ENCODE measurements at regions not wholly inside any gene's neighbourhood (a gene's known extent, or its start where the extent isn't known, plus 50 kb on each side); places are given as distances from the start of the nearest gene placed in this dataset.

DNA sequence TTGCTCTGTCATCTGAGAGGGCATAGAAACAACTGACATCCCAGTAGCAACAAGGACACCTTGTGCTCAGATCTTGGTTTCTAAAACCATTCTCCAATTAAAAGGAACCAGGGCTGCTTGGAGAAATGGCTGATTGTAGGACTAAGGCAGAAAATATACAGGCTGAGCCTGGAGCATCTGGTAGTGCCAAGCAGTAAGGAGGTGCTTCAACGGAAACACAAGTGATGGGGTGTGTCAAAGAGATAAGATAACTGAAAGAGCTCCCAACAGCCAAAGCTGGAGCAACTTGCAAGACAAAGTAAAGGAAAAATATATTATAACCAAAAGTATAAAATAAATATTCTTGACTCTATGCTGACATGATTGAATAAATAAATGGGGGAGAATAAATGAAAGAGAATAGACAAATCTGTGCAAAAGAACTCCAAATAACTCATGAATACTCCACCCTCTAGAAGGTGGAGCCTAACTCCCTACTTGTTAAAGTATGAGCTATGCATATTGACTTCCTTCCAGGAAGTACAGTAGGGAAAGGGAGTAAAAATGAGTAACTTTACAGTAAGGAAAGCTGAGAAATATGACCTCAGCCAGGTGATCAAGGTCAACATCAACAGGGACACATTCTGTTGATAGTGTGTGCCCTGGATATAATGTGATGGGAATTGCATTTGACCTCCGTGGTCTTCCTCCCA, 162.4 kb downstream of the NOC3L start:
- no peak overlapping the region for H2BK5ac ChIP-seq (ENCODE audit: low read depth, low read length, poor library complexity)
- no peaks in the 10 kb centered on the region for H3K9me3 ChIP-seq (ENCODE audit: insufficient read depth, low read depth, low read length)
- no peak overlapping the region for H3K27ac ChIP-seq (ENCODE audit: low read depth, low read length)
- no peaks in the 10 kb centered on the region for H3K4me1 ChIP-seq (ENCODE audit: control insufficient read depth in 1 of 2, insufficient read depth in 2 of 2, low read length in 2 of 2)
- no peak overlapping the region for H3K14ac ChIP-seq (ENCODE audit: low read length)
- no peak overlapping the region for H4K91ac ChIP-seq (ENCODE audit: low read depth, low read length)
- no peak for DNase-seq
- no peaks in the 10 kb centered on the region for H3K27me3 ChIP-seq (ENCODE audit: insufficient read depth, low read length)
- WGBS (ENCODE audit: extremely low coverage, insufficient coverage, insufficient read length), result no CpG with 5 or more reads among the region's 2 CpGs
- H3K18ac ChIP-seq (ENCODE audit: low read length), result no peak overlapping the region
- H3K9ac ChIP-seq (ENCODE audit: low read length), result no peak overlapping the region
- no peak overlapping the region for H2AFZ ChIP-seq (ENCODE audit: insufficient read depth, low read length, poor library complexity)
- no peak overlapping the region for H4K8ac ChIP-seq (ENCODE audit: low read depth, low read length)
- H2AK5ac ChIP-seq (ENCODE audit: low read length), result no peak overlapping the region
- H3K4ac ChIP-seq (ENCODE audit: low read depth, low read length), result no peak overlapping the region
- H3K4me3 ChIP-seq (ENCODE audit: low read depth, low read length), result no peak overlapping the region
- H3K79me1 ChIP-seq (ENCODE audit: low read length), result no peaks in the 10 kb centered on the region
- no peak overlapping the region for H2BK12ac ChIP-seq (ENCODE audit: low read length)
- no peak overlapping the region for H2BK120ac ChIP-seq (ENCODE audit: insufficient read depth, low read length, poor library complexity)
- no peak overlapping the region for H3K23ac ChIP-seq (ENCODE audit: low read length)
- no peaks in the 10 kb centered on the region for H3K36me3 ChIP-seq (ENCODE audit: control insufficient read depth in 1 of 2, insufficient read depth in 2 of 2, low read length in 2 of 2)
- no peak overlapping the region for H4K12ac ChIP-seq (ENCODE audit: low read depth, low read length)
- H3K4me2 ChIP-seq (ENCODE audit: low read length), result no peak overlapping the region
- H3K79me2 ChIP-seq (ENCODE audit: control insufficient read depth, insufficient read depth, low read length, poor library complexity), result no peaks in the 10 kb centered on the region

GRCh38 chr10:94205396-94205831, 157.3 kb downstream of the NOC3L start:
- no peak overlapping the region for H4K8ac ChIP-seq (ENCODE audit: low read depth, low read length)
- H2AFZ ChIP-seq (ENCODE audit: insufficient read depth, low read length, poor library complexity), result no peak overlapping the region
- H3K4me2 ChIP-seq (ENCODE audit: low read length), result no peak overlapping the region
- no CpG with 5 or more reads among the region's 3 CpGs for WGBS (ENCODE audit: extremely low coverage, insufficient coverage, insufficient read length)
- H3K18ac ChIP-seq (ENCODE audit: low read length), result no peak overlapping the region
- H3K27ac ChIP-seq (ENCODE audit: low read depth, low read length), result no peak overlapping the region
- no peak overlapping the region for H3K4ac ChIP-seq (ENCODE audit: low read depth, low read length)
- no peak for DNase-seq
- no peak overlapping the region for H3K14ac ChIP-seq (ENCODE audit: low read length)
- H4K91ac ChIP-seq (ENCODE audit: low read depth, low read length), result no peak overlapping the region
- H3K36me3 ChIP-seq (ENCODE audit: control insufficient read depth in 1 of 2, insufficient read depth in 2 of 2, low read length in 2 of 2), result no peaks in the 10 kb centered on the region
- H3K27me3 ChIP-seq (ENCODE audit: insufficient read depth, low read length), result no peaks in the 10 kb centered on the region
- H3K79me1 ChIP-seq (ENCODE audit: low read length), result no peaks in the 10 kb centered on the region
- H3K23ac ChIP-seq (ENCODE audit: low read length), result no peak overlapping the region
- H3K9ac ChIP-seq (ENCODE audit: low read length), result no peak overlapping the region
- no peak overlapping the region for H3K4me3 ChIP-seq (ENCODE audit: low read depth, low read length)
- no peak overlapping the region for H2BK12ac ChIP-seq (ENCODE audit: low read length)
- H3K4me1 ChIP-seq (ENCODE audit: control insufficient read depth in 1 of 2, insufficient read depth in 2 of 2, low read length in 2 of 2), result no peaks in the 10 kb centered on the region
- no peaks in the 10 kb centered on the region for H3K9me3 ChIP-seq (ENCODE audit: insufficient read depth, low read depth, low read length)
- no peaks in the 10 kb centered on the region for H3K79me2 ChIP-seq (ENCODE audit: control insufficient read depth, insufficient read depth, low read length, poor library complexity)
- no peak overlapping the region for H2BK120ac ChIP-seq (ENCODE audit: insufficient read depth, low read length, poor library complexity)
- H2AK5ac ChIP-seq (ENCODE audit: low read length), result no peak overlapping the region
- H4K12ac ChIP-seq (ENCODE audit: low read depth, low read length), result no peak overlapping the region
- no peak overlapping the region for H2BK5ac ChIP-seq (ENCODE audit: low read depth, low read length, poor library complexity)

GRCh38 chr10:94206176-94206575, 156.6 kb downstream of the NOC3L start:
- no peak overlapping the region for H4K12ac ChIP-seq (ENCODE audit: low read depth, low read length)
- DNase-seq, result no peak
- no peak overlapping the region for H2BK5ac ChIP-seq (ENCODE audit: low read depth, low read length, poor library complexity)
- H3K14ac ChIP-seq (ENCODE audit: low read length), result no peak overlapping the region
- H3K18ac ChIP-seq (ENCODE audit: low read length), result no peak overlapping the region
- H3K4me2 ChIP-seq (ENCODE audit: low read length), result no peak overlapping the region
- no peak overlapping the region for H4K8ac ChIP-seq (ENCODE audit: low read depth, low read length)
- no peak overlapping the region for H3K4me3 ChIP-seq (ENCODE audit: low read depth, low read length)
- no peaks in the 10 kb centered on the region for H3K79me1 ChIP-seq (ENCODE audit: low read length)
- no peak overlapping the region for H3K9ac ChIP-seq (ENCODE audit: low read length)
- no peak overlapping the region for H2AK5ac ChIP-seq (ENCODE audit: low read length)
- no peak overlapping the region for H2AFZ ChIP-seq (ENCODE audit: insufficient read depth, low read length, poor library complexity)
- H3K4ac ChIP-seq (ENCODE audit: low read depth, low read length), result no peak overlapping the region
- H4K91ac ChIP-seq (ENCODE audit: low read depth, low read length), result no peak overlapping the region
- no peak overlapping the region for H3K23ac ChIP-seq (ENCODE audit: low read length)
- no peak overlapping the region for H2BK120ac ChIP-seq (ENCODE audit: insufficient read depth, low read length, poor library complexity)
- no peak overlapping the region for H2BK12ac ChIP-seq (ENCODE audit: low read length)
- no peaks in the 10 kb centered on the region for H3K36me3 ChIP-seq (ENCODE audit: control insufficient read depth in 1 of 2, insufficient read depth in 2 of 2, low read length in 2 of 2)
- H3K4me1 ChIP-seq (ENCODE audit: control insufficient read depth in 1 of 2, insufficient read depth in 2 of 2, low read length in 2 of 2), result no peaks in the 10 kb centered on the region
- WGBS (ENCODE audit: extremely low coverage, insufficient coverage, insufficient read length), result no CpG with 5 or more reads among the region's 2 CpGs
- H3K79me2 ChIP-seq (ENCODE audit: control insufficient read depth, insufficient read depth, low read length, poor library complexity), result no peaks in the 10 kb centered on the region
- no peak overlapping the region for H3K27ac ChIP-seq (ENCODE audit: low read depth, low read length)
- H3K27me3 ChIP-seq (ENCODE audit: insufficient read depth, low read length), result no peaks in the 10 kb centered on the region
- no peaks in the 10 kb centered on the region for H3K9me3 ChIP-seq (ENCODE audit: insufficient read depth, low read depth, low read length)

DNA sequence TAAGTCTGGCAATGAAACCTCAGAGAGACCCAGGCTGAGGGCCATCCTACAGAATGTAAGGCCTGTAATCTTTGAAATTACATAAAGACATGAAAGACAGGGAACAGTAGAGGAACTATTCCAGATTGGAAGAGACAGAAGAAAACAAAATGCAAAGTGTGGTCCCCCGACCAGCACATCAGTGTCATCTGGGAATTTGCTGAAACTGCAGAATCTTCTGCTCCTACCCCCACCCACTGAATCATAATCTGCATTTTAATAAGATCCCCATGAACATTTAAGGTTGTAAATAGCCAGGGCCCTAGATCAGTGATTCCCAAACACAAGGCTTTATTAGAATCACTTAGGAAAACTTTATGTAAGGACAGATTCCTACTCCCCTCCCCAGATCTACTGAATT, 154.4 kb downstream of the NOC3L start:
- no peak overlapping the region for H4K12ac ChIP-seq (ENCODE audit: low read depth, low read length)
- no peak overlapping the region for H4K8ac ChIP-seq (ENCODE audit: low read depth, low read length)
- no peak overlapping the region for H3K23ac ChIP-seq (ENCODE audit: low read length)
- H3K9ac ChIP-seq (ENCODE audit: low read length), result no peak overlapping the region
- no peak overlapping the region for H4K91ac ChIP-seq (ENCODE audit: low read depth, low read length)
- no peak for DNase-seq
- H3K14ac ChIP-seq (ENCODE audit: low read length), result no peak overlapping the region
- no peak overlapping the region for H2AK5ac ChIP-seq (ENCODE audit: low read length)
- no peak overlapping the region for H3K4ac ChIP-seq (ENCODE audit: low read depth, low read length)
- H2BK5ac ChIP-seq (ENCODE audit: low read depth, low read length, poor library complexity), result no peak overlapping the region
- no peak overlapping the region for H3K4me3 ChIP-seq (ENCODE audit: low read depth, low read length)
- no CpG with 5 or more reads among the region's 1 CpG for WGBS (ENCODE audit: extremely low coverage, insufficient coverage, insufficient read length)
- H3K36me3 ChIP-seq (ENCODE audit: control insufficient read depth in 1 of 2, insufficient read depth in 2 of 2, low read length in 2 of 2), result no peaks in the 10 kb centered on the region
- H2BK120ac ChIP-seq (ENCODE audit: insufficient read depth, low read length, poor library complexity), result no peak overlapping the region
- no peak overlapping the region for H2AFZ ChIP-seq (ENCODE audit: insufficient read depth, low read length, poor library complexity)
- H3K18ac ChIP-seq (ENCODE audit: low read length), result no peak overlapping the region
- H3K27ac ChIP-seq (ENCODE audit: low read depth, low read length), result no peak overlapping the region
- no peaks in the 10 kb centered on the region for H3K79me2 ChIP-seq (ENCODE audit: control insufficient read depth, insufficient read depth, low read length, poor library complexity)
- no peaks in the 10 kb centered on the region for H3K9me3 ChIP-seq (ENCODE audit: insufficient read depth, low read depth, low read length)
- H3K4me2 ChIP-seq (ENCODE audit: low read length), result no peak overlapping the region
- no peaks in the 10 kb centered on the region for H3K27me3 ChIP-seq (ENCODE audit: insufficient read depth, low read length)
- H3K4me1 ChIP-seq (ENCODE audit: control insufficient read depth in 1 of 2, insufficient read depth in 2 of 2, low read length in 2 of 2), result no peaks in the 10 kb centered on the region
- H2BK12ac ChIP-seq (ENCODE audit: low read length), result no peak overlapping the region
- H3K79me1 ChIP-seq (ENCODE audit: low read length), result no peaks in the 10 kb centered on the region

Data from trophoblast cell (in vitro differentiated cells and primary cell).